ENCODE measurements at regions not wholly inside any gene's neighbourhood (a gene's known extent, or its start where the extent isn't known, plus 50 kb on each side); places are given as distances from the start of the nearest gene placed in this dataset.

DNA sequence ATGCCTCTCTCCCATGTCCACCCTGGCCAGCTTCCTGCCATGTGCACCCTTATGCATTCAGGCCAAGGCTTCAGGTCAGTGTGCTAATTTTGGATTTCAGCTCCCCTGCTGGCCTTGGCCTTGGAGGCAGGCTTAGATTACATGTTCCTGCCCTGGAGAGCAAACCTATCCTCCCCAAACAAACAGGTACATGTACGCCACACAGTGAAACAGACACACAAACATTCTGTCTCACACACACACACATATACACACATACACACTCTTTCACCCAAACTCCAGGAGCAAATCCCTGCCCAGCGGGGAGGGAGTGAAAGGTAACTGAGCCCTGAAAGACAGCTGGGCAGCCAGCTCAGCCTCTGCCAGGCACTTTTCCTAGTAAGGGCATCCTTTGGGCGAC lies 62.7 kb upstream of the ARHGAP36 start:
- TF ChIP-seq, protein P1, sequence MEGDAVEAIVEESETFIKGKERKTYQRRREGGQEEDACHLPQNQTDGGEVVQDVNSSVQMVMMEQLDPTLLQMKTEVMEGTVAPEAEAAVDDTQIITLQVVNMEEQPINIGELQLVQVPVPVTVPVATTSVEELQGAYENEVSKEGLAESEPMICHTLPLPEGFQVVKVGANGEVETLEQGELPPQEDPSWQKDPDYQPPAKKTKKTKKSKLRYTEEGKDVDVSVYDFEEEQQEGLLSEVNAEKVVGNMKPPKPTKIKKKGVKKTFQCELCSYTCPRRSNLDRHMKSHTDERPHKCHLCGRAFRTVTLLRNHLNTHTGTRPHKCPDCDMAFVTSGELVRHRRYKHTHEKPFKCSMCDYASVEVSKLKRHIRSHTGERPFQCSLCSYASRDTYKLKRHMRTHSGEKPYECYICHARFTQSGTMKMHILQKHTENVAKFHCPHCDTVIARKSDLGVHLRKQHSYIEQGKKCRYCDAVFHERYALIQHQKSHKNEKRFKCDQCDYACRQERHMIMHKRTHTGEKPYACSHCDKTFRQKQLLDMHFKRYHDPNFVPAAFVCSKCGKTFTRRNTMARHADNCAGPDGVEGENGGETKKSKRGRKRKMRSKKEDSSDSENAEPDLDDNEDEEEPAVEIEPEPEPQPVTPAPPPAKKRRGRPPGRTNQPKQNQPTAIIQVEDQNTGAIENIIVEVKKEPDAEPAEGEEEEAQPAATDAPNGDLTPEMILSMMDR (IDR thresholded peaks at IDR 0.05), result no peak
- no peak for TF ChIP-seq ZFX (IDR thresholded peaks at IDR 0.05; ENCODE audit: borderline replicate concordance)
- H3K27ac ChIP-seq, result no peak overlapping the region

- TF ChIP-seq, protein P1 (IDR thresholded peaks at IDR 0.05), result no peak
- TF ChIP-seq ZFX (IDR thresholded peaks at IDR 0.05; ENCODE audit: borderline replicate concordance), result no peak
- H3K27ac ChIP-seq, result no peak overlapping the region
These were observed 60.8 kb upstream of the ARHGAP36 start for GRCh38 chrX:130997314-130997713.

DNA sequence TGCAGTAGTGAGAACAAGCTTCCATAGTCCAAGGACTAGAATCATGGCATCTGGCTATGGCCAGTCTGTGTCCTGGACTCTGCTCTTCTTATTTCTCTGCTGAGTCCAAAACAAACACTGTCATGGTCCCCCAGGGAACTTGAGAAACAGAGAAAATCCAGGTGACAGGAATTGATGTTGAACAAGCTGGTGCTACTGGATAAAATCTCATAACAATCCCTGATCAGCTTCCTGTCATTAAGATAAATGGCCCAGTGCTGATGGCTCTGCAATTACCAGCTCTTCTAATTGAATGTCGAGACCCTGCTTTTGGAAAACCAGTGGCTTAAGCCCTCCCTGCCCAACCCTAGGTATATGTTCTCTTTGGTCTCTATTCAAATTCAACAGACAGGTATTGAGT lies 58.8 kb upstream of the ARHGAP36 start:
- TF ChIP-seq, protein P1 (IDR thresholded peaks at IDR 0.05), result no peak
- no peak for TF ChIP-seq ZFX (IDR thresholded peaks at IDR 0.05; ENCODE audit: borderline replicate concordance)

More for the DNA sequence above, 58.8 kb upstream of the ARHGAP36 start:
- H3K27ac ChIP-seq, result no peak overlapping the region
